Esophagus muscularis mucosa (tissue), 4 donors: ENCODE measurements at regions not wholly inside any gene's neighbourhood (a gene's known extent, or its start where the extent isn't known, plus 50 kb on each side); places are given as distances from the start of the nearest gene placed in this dataset.

Source experiments
- DNase-seq: peaks from one replicate; pipeline ENCODE4 v3.0.0-alpha.2; 2017; ENCODE audit errors: extremely low spot score
- H3K27ac ChIP-seq, 4 donors: fragments of 200-600 bp; sonication (generic); replicated peaks in 1 of 4; 1 replicate in 3 of 4; 2 replicates in 1 of 4; pipeline ENCODE4 v1.5.1; 2016 to 2019; ENCODE audit warnings: mild to moderate bottlenecking in 1 of 4
- H3K27me3 ChIP-seq, 4 donors: fragments of 200-600 bp; sonication (generic); one replicate each; pipeline versions ENCODE4 v1.5.1 to v1.6.0; 2016 to 2019
- H3K36me3 ChIP-seq, 4 donors: fragments of 200-600 bp; sonication (generic); one replicate each; pipeline ENCODE4 v1.5.1; 2016 to 2019
- H3K4me1 ChIP-seq, 4 donors: fragments of 200-600 bp; sonication (generic); one replicate each; pipeline ENCODE4 v1.5.1; 2016 to 2019
- H3K4me3 ChIP-seq, 4 donors: fragments of 200-600 bp; sonication (generic); 1 replicate in 2 of 4; 2 replicates in 2 of 4; pipeline ENCODE4 v1.5.1; 2016 to 2019; ENCODE audit warnings: mild to moderate bottlenecking in 4 of 4, moderate library complexity in 1 of 4
- H3K9me3 ChIP-seq, 4 donors: fragments of 200-600 bp; sonication (generic); 1 replicate in 3 of 4; 2 replicates in 1 of 4; pipeline ENCODE4 v1.5.1; 2016 to 2019
- CTCF ChIP-seq, 3 experiments: fragments of 200-600 bp in 2 of 3; fragments of 450-650 bp in 1 of 3; sonication (generic) in 2 of 3; IDR thresholded peaks; one replicate each; pipeline ENCODE4 v1.5.1; 2017 to 2019; ENCODE audit warnings: antibody characterized with exemption in 3 of 3, mild to moderate bottlenecking in 2 of 3, moderate library complexity in 1 of 3
- EP300 ChIP-seq: sonication (generic); formaldehyde crosslinking; IDR thresholded peaks from one replicate; pipeline ENCODE4 v1.6.1; 2017; ENCODE audit warnings: antibody characterized with exemption
- POLR2A ChIP-seq: fragments of 450-650 bp; IDR thresholded peaks from one replicate; pipeline ENCODE4 v1.6.1; 2017; ENCODE audit warnings: antibody characterized with exemption, moderate library complexity, mild to moderate bottlenecking, low read depth
- POLR2AphosphoS5 ChIP-seq, 2 donors: sonication (generic); formaldehyde crosslinking; IDR thresholded peaks; one replicate each; pipeline ENCODE4 v1.6.1; 2017; ENCODE audit warnings: antibody characterized with exemption in 2 of 2
- WGBS: methylation state at CpG from one replicate; pipeline ENCODE4 v1.1.5; 2018; 5-methylcytosine and 5-hydroxymethylcytosine counted together
- intact Hi-C: fragments of 100-400 bp; cut with DNase I; formaldehyde crosslinking; loops from one replicate; pipeline ENCODE4 v1.15.1; 2023

GRCh38 chr2:122194546-122194945, 439.1 kb downstream of the TSN start:
- no peak for DNase-seq
- TF ChIP-seq EP300 = no peak
- no peak for TF ChIP-seq POLR2AphosphoS5 (IDR thresholded peaks at IDR 0.05)
- TF ChIP-seq POLR2A = no peak
- no peak for TF ChIP-seq CTCF (IDR thresholded peaks at IDR 0.05)
- no peak overlapping the region for H3K4me3 ChIP-seq
- no peaks in the 10 kb centered on the region for H3K36me3 ChIP-seq
- no peaks in the 10 kb centered on the region for H3K27me3 ChIP-seq
- intact Hi-C loops = no loop called here
- WGBS = 83% methylated on average over 2 of the region's 2 CpGs
- no peaks in the 10 kb centered on the region for H3K9me3 ChIP-seq
- no peak overlapping the region for H3K27ac ChIP-seq
- no peaks in the 10 kb centered on the region for H3K4me1 ChIP-seq

- TF ChIP-seq CTCF (IDR thresholded peaks at IDR 0.05) (no peak), POLR2A (no peak), POLR2AphosphoS5 (IDR thresholded peaks at IDR 0.05) (no peak), EP300 (no peak)
- H3K36me3 ChIP-seq = no peaks in the 10 kb centered on the region
- intact Hi-C loops = no loop called here
- no peak overlapping the region for H3K27ac ChIP-seq
- no peaks in the 10 kb centered on the region for H3K9me3 ChIP-seq
- no peak overlapping the region for H3K4me3 ChIP-seq
- no peak for DNase-seq
- peaks cover 0 to 11% (median 9%) of the 10 kb centered on the region in 4 donors for H3K4me1 ChIP-seq
- WGBS = 18% methylated on average over 4 of the region's 4 CpGs
- no peaks in the 10 kb centered on the region for H3K27me3 ChIP-seq
Observed at GRCh38 chr2:122203523-122203922, 448.1 kb downstream of the TSN start.

GRCh38 chr2:122205641-122206040, 450.2 kb downstream of the TSN start:
- Histone ChIP-seq H3K36me3 (no peaks in the 10 kb centered on the region), H3K4me3 (no peak overlapping the region), H3K4me1 (peaks cover 0 to 11% (median 9%) of the 10 kb centered on the region in 4 donors), H3K27ac (no peak overlapping the region), H3K9me3 (no peaks in the 10 kb centered on the region), H3K27me3 (no peaks in the 10 kb centered on the region)
- WGBS = 84% methylated on average over 2 of the region's 2 CpGs
- no peak for DNase-seq
- TF ChIP-seq POLR2A = no peak
- no peak for TF ChIP-seq POLR2AphosphoS5 (IDR thresholded peaks at IDR 0.05)
- no peak for TF ChIP-seq EP300
- no peak for TF ChIP-seq CTCF (IDR thresholded peaks at IDR 0.05)
- intact Hi-C loops = no loop called here

GRCh38 chr2:122206101-122206500, 450.6 kb downstream of the TSN start:
- Histone ChIP-seq H3K36me3 (no peaks in the 10 kb centered on the region), H3K9me3 (no peaks in the 10 kb centered on the region), H3K4me3 (no peak overlapping the region), H3K4me1 (peaks cover 0 to 11% (median 9%) of the 10 kb centered on the region in 4 donors), H3K27me3 (no peaks in the 10 kb centered on the region), H3K27ac (no peak overlapping the region)
- no peak for DNase-seq
- intact Hi-C loops = no loop called here
- TF ChIP-seq CTCF (IDR thresholded peaks at IDR 0.05) (no peak), POLR2A (no peak), POLR2AphosphoS5 (IDR thresholded peaks at IDR 0.05) (no peak), EP300 (no peak)
- 92% methylated on average over 2 of the region's 3 CpGs for WGBS

GRCh38 chr2:122209377-122209776, 453.9 kb downstream of the TSN start:
- intact Hi-C loops = no loop called here
- H3K27me3 ChIP-seq = no peaks in the 10 kb centered on the region
- no peak for DNase-seq
- H3K4me3 ChIP-seq = no peak overlapping the region
- no peaks in the 10 kb centered on the region for H3K36me3 ChIP-seq
- no peak overlapping the region for H3K27ac ChIP-seq
- no peak for TF ChIP-seq EP300
- no peak for TF ChIP-seq POLR2AphosphoS5 (IDR thresholded peaks at IDR 0.05)
- no peak for TF ChIP-seq POLR2A
- TF ChIP-seq CTCF (IDR thresholded peaks at IDR 0.05) = no peak
- H3K9me3 ChIP-seq = no peaks in the 10 kb centered on the region
- WGBS = 95% methylated on average over 2 of the region's 2 CpGs
- H3K4me1 ChIP-seq = no peaks in the 10 kb centered on the region
